Endothelial cell (in vitro differentiated cells): ENCODE measurements at regions not wholly inside any gene's neighbourhood (a gene's known extent, or its start where the extent isn't known, plus 50 kb on each side); places are given as distances from the start of the nearest gene placed in this dataset.
"Not testable (repeated sequence)": the region's sequence is repeated elsewhere in the genome, so short reads cannot be mapped to it uniquely, and the experiment has no call there.

Source experiments
- DNase-seq: peaks from one replicate; pipeline ENCODE4 v3.0.0; 2021; ENCODE audit warnings: low spot score
- H3K27ac Mint-ChIP-seq: one replicate; pipeline ENCODE4 v1.8.0; 2021; ENCODE audit warnings: mixed read lengths, inconsistent platforms; ENCODE audit not compliant: unreplicated experiment
- H3K27me3 Mint-ChIP-seq: one replicate; pipeline ENCODE4 v1.8.0; 2021; ENCODE audit warnings: mild to moderate bottlenecking, moderate library complexity, mixed read lengths, inconsistent platforms; ENCODE audit not compliant: unreplicated experiment
- H3K36me3 Mint-ChIP-seq: one replicate; pipeline ENCODE4 v1.8.0; 2021; ENCODE audit warnings: mild to moderate bottlenecking, low read depth, mixed read lengths, inconsistent platforms; ENCODE audit not compliant: unreplicated experiment
- H3K4me1 Mint-ChIP-seq: one replicate; pipeline ENCODE4 v1.8.0; 2021; ENCODE audit warnings: mild to moderate bottlenecking, mixed read lengths, inconsistent platforms; ENCODE audit not compliant: unreplicated experiment
- H3K4me3 Mint-ChIP-seq: one replicate; pipeline ENCODE4 v1.8.0; 2021; ENCODE audit warnings: mild to moderate bottlenecking, mixed read lengths, inconsistent platforms; ENCODE audit not compliant: unreplicated experiment
- H3K9me3 Mint-ChIP-seq: one replicate; pipeline ENCODE4 v1.8.0; 2021; ENCODE audit warnings: mixed read lengths, inconsistent platforms; ENCODE audit not compliant: unreplicated experiment

- peaks cover 12% of the 10 kb centered on the region for H3K27me3 Mint-ChIP-seq
Measured at GRCh38 chr9:62843145-62843544, 1653.3 kb downstream of the SPATA31A7 start.

GRCh38 chr9:62843706-62844290, 1654.0 kb downstream of the SPATA31A7 start:
- H3K27ac Mint-ChIP-seq, H3K36me3 Mint-ChIP-seq, DNase-seq, H3K9me3 Mint-ChIP-seq, H3K4me3 Mint-ChIP-seq: not testable (repeated sequence)
- Mint-ChIP-seq H3K27me3 (peaks cover 12% of the 10 kb centered on the region), H3K4me1 (peaks cover 13% of the 10 kb centered on the region)

More at GRCh38 chr9:62843145-62843544, 1653.3 kb downstream of the SPATA31A7 start:
- Mint-ChIP-seq H3K4me1 (peaks cover 13% of the 10 kb centered on the region), H3K4me3 (peak overlapping the region; percentile 53)
- not testable (repeated sequence) for DNase-seq, H3K27ac Mint-ChIP-seq, H3K9me3 Mint-ChIP-seq, H3K36me3 Mint-ChIP-seq

- DNase-seq, H3K4me3 Mint-ChIP-seq: not testable (repeated sequence)
- H3K27me3 Mint-ChIP-seq = peaks cover 12% of the 10 kb centered on the region
Measured at GRCh38 chr9:62844681-62845185, 1654.9 kb downstream of the SPATA31A7 start.

GRCh38 chr9:62848258-62848657, 1658.4 kb downstream of the SPATA31A7 start:
- DNase-seq, H3K4me1 Mint-ChIP-seq, H3K4me3 Mint-ChIP-seq, H3K9me3 Mint-ChIP-seq, H3K36me3 Mint-ChIP-seq, H3K27me3 Mint-ChIP-seq, H3K27ac Mint-ChIP-seq: not testable (repeated sequence)

More at GRCh38 chr9:62844681-62845185, 1654.9 kb downstream of the SPATA31A7 start:
- H3K4me1 Mint-ChIP-seq = peaks cover 12% of the 10 kb centered on the region
- H3K27ac Mint-ChIP-seq, H3K36me3 Mint-ChIP-seq, H3K9me3 Mint-ChIP-seq: not testable (repeated sequence)

- not testable (repeated sequence) for H3K4me3 Mint-ChIP-seq, DNase-seq
Measured at GRCh38 chr9:62849991-62850390, 1660.2 kb downstream of the SPATA31A7 start.

GRCh38 chr9:62857280-62857679, 1667.4 kb downstream of the SPATA31A7 start:
- not testable (repeated sequence) for H3K9me3 Mint-ChIP-seq, DNase-seq, H3K27ac Mint-ChIP-seq, H3K4me1 Mint-ChIP-seq, H3K4me3 Mint-ChIP-seq, H3K36me3 Mint-ChIP-seq, H3K27me3 Mint-ChIP-seq

More at GRCh38 chr9:62849991-62850390, 1660.2 kb downstream of the SPATA31A7 start:
- H3K36me3 Mint-ChIP-seq, H3K27me3 Mint-ChIP-seq, H3K27ac Mint-ChIP-seq, H3K9me3 Mint-ChIP-seq, H3K4me1 Mint-ChIP-seq: not testable (repeated sequence)

GRCh38 chr9:62858240-62858639, 1668.4 kb downstream of the SPATA31A7 start:
- H3K4me1 Mint-ChIP-seq, H3K9me3 Mint-ChIP-seq, H3K27me3 Mint-ChIP-seq, DNase-seq, H3K36me3 Mint-ChIP-seq, H3K4me3 Mint-ChIP-seq, H3K27ac Mint-ChIP-seq: not testable (repeated sequence)

GRCh38 chr9:62860939-62861860, 1671.4 kb downstream of the SPATA31A7 start:
- not testable (repeated sequence) for H3K4me3 Mint-ChIP-seq, DNase-seq, H3K36me3 Mint-ChIP-seq, H3K27ac Mint-ChIP-seq, H3K9me3 Mint-ChIP-seq
- Mint-ChIP-seq H3K4me1 (peaks cover 15% of the 10 kb centered on the region), H3K27me3 (peaks cover 12% of the 10 kb centered on the region)

GRCh38 chr9:62862180-62862579, 1672.3 kb downstream of the SPATA31A7 start:
- H3K36me3 Mint-ChIP-seq, H3K27ac Mint-ChIP-seq, H3K9me3 Mint-ChIP-seq, DNase-seq, H3K4me3 Mint-ChIP-seq: not testable (repeated sequence)
- Mint-ChIP-seq H3K27me3 (peaks cover 11% of the 10 kb centered on the region), H3K4me1 (peaks cover 15% of the 10 kb centered on the region)

- not testable (repeated sequence) for DNase-seq, H3K27ac Mint-ChIP-seq, H3K9me3 Mint-ChIP-seq, H3K4me3 Mint-ChIP-seq, H3K36me3 Mint-ChIP-seq
- Mint-ChIP-seq H3K4me1 (peaks cover 15% of the 10 kb centered on the region), H3K27me3 (peaks cover 12% of the 10 kb centered on the region)
Measured at GRCh38 chr9:62863319-62863718, 1673.5 kb downstream of the SPATA31A7 start.

GRCh38 chr9:62863867-62864266, 1674.0 kb downstream of the SPATA31A7 start:
- not testable (repeated sequence) for H3K9me3 Mint-ChIP-seq, DNase-seq, H3K36me3 Mint-ChIP-seq, H3K4me3 Mint-ChIP-seq, H3K27ac Mint-ChIP-seq
- H3K4me1 Mint-ChIP-seq = peaks cover 15% of the 10 kb centered on the region
- H3K27me3 Mint-ChIP-seq = peaks cover 15% of the 10 kb centered on the region
